ENCODE measurements at regions not wholly inside any gene's neighbourhood (a gene's known extent, or its start where the extent isn't known, plus 50 kb on each side); places are given as distances from the start of the nearest gene placed in this dataset.
"Not testable (repeated sequence)": the region's sequence is repeated elsewhere in the genome, so short reads cannot be mapped to it uniquely, and the experiment has no call there.

DNA sequence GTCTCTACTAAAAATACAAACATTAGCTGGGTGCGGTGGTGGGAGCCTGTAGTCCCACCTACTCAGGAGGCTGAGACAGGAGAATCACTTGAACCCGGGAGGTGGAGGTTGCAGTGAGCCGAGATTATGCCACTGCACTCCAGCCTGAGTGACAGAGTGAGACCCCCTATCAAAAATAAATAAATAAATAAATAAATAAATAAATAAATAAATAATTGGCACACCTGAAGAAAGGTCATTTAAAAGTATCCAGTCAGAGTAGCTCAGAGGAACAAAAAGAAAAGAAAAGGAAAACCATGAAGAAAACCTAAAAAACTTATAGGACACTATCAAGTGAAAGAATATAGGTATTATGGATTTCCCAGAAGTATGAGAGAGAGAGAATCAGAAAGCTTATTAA is 330.1 kb upstream of the AR start:
- DNase-seq; H3K9me3 Mint-ChIP-seq; H3K27ac Mint-ChIP-seq; H3K4me3 Mint-ChIP-seq; H3K4me1 Mint-ChIP-seq; H3K36me3 Mint-ChIP-seq (ENCODE audit: low read depth); POLR2A ChIA-PET; CTCF ChIA-PET; H3K27me3 Mint-ChIP-seq: not testable (repeated sequence)

DNA sequence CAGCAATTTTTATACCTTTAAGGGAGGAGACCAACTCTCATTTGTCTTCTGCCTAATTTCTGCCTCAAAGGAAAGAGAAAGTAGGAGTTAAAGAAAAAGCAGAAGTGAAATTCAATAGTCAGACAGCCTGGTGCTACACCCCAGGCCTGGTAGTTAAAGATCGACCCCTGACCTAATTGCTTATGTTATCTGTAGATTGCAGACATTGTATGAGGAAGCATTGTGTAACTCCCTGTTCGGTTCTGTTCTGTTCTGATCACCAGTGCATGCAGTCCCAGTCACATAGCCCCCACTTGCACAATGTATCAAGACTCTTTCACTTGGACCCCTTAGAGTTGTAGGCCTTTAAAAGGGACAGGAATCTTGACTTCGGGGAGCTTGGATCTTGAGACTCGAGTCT is 335.9 kb upstream of the AR start:
- ChIA-PET POLR2A (no interaction called here), CTCF (no interaction called here)
- peaks cover 2% of the 10 kb centered on the region for H3K9me3 Mint-ChIP-seq
- no peak overlapping the region for H3K27ac Mint-ChIP-seq
- H3K27me3 Mint-ChIP-seq = no peaks in the 10 kb centered on the region
- no peak for DNase-seq
- no peaks in the 10 kb centered on the region for H3K4me1 Mint-ChIP-seq
- no peaks in the 10 kb centered on the region for H3K36me3 Mint-ChIP-seq (ENCODE audit: low read depth)
- no peak overlapping the region for H3K4me3 Mint-ChIP-seq

DNA sequence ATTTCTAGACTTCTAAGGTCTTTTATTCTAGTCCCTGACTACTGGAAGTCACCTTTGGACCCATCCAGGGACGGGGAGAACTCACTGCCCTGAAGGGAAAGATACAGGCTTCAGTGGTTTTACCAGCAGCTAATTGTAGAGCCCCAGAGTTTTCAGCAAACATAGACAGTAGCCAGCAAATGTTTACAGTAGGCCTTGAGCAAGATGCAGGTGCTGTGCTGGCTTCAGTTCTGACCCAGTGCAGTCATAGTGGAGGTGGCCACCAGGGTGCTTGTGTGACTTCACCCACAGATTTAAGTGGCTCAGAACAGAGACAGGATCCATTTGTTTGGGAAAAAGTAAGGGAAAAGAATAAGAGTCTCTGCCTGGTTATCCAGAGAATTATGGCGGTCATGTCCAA is 384.4 kb upstream of the AR start:
- ChIA-PET CTCF (no interaction called here), POLR2A (no interaction called here)
- H3K9me3 Mint-ChIP-seq = no peaks in the 10 kb centered on the region
- no peak overlapping the region for H3K27ac Mint-ChIP-seq
- H3K4me1 Mint-ChIP-seq = no peaks in the 10 kb centered on the region
- no peaks in the 10 kb centered on the region for H3K36me3 Mint-ChIP-seq (ENCODE audit: low read depth)
- no peak overlapping the region for H3K4me3 Mint-ChIP-seq
- no peaks in the 10 kb centered on the region for H3K27me3 Mint-ChIP-seq
- DNase-seq = no peak

DNA sequence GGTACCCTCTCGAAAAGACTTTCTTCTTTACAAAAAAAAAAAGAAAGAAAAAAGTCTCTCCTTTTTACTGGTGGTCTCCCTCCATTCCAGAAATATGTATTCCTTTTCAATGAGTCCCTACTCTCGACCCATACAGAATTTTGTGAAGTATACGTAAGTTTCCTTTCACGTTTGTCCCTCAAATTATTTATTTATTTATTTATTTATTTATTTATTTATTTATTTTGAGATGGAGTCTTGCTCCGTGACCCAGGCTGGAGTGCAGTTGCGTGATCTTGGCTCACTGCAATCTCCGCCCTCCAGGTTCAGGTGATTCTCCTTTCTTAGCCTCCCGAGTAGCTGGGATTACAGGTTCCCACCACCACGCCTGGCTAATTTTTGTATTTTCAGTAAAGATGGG is 429.2 kb upstream of the AR start:
- no peak for DNase-seq
- no peak overlapping the region for H3K4me3 Mint-ChIP-seq
- ChIA-PET CTCF (no interaction called here), POLR2A (no interaction called here)
- no peaks in the 10 kb centered on the region for H3K36me3 Mint-ChIP-seq (ENCODE audit: low read depth)
- H3K4me1 Mint-ChIP-seq = no peaks in the 10 kb centered on the region
- peaks cover 2% of the 10 kb centered on the region for H3K9me3 Mint-ChIP-seq
- H3K27ac Mint-ChIP-seq = no peak overlapping the region
- no peaks in the 10 kb centered on the region for H3K27me3 Mint-ChIP-seq

GRCh38 chrX:67105758-67106116 is 438.1 kb upstream of the AR start:
- ChIA-PET CTCF (interaction anchor here (0.5 kb wide), 1 partner anchor 105 kb away, joined by 3 read pairs; no protein-coding TSS in a partner anchor), POLR2A (no interaction called here)
- Mint-ChIP-seq H3K27me3 (no peaks in the 10 kb centered on the region), H3K4me1 (no peaks in the 10 kb centered on the region), H3K36me3 (ENCODE audit: low read depth) (no peaks in the 10 kb centered on the region), H3K4me3 (no peak overlapping the region), H3K9me3 (peaks cover 2% of the 10 kb centered on the region), H3K27ac (no peak overlapping the region)
- no peak for DNase-seq

DNA sequence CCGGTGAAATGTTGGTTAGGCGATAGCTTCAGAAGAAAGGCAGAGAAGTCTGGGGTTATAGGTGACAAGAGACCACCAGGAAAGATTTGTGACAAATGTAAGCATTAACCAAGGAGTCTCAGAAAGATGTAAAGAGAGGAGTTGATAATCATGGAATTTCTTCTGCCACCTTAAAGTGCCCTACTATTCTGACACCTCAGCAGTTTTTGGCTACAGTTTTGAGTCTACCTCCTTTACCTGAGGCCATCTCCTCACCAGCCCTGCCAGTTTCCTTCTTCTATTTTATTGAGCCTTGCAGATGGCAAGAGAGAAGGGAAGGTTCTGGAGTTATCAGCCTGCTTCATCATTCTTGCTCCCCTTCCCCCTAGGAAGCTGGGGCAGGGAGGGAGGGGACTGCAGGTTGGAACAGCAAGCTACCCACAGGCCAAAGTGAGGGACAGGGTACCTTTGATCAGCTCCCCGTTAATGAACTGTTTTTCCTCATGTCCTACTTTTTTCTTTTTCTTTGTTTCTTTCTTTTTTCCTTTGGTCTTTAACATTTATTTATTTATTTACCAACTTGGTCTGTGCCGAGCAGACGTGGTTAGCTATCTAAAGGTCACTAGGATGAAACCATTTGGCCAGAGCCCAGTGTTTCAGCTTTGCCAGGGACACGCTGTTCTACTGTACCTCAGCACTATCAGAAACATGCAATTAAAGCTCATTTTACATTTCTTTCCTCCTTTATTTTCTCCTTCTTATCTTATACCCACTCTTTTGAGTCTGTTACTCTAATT is 438.7 kb upstream of the AR start:
- ChIA-PET CTCF (interaction anchor here (0.5 kb wide), 1 partner anchor 105 kb away, joined by 3 read pairs; no protein-coding TSS in a partner anchor), POLR2A (no interaction called here)
- DNase-seq = no peak
- H3K27ac Mint-ChIP-seq = no peak overlapping the region
- no peaks in the 10 kb centered on the region for H3K36me3 Mint-ChIP-seq (ENCODE audit: low read depth)
- H3K27me3 Mint-ChIP-seq = no peaks in the 10 kb centered on the region
- H3K4me1 Mint-ChIP-seq = no peaks in the 10 kb centered on the region
- no peaks in the 10 kb centered on the region for H3K9me3 Mint-ChIP-seq
- H3K4me3 Mint-ChIP-seq = no peak overlapping the region

- no peaks in the 10 kb centered on the region for H3K9me3 Mint-ChIP-seq
These were observed 443.6 kb upstream of the AR start for GRCh38 chrX:67100031-67100884.

DNA sequence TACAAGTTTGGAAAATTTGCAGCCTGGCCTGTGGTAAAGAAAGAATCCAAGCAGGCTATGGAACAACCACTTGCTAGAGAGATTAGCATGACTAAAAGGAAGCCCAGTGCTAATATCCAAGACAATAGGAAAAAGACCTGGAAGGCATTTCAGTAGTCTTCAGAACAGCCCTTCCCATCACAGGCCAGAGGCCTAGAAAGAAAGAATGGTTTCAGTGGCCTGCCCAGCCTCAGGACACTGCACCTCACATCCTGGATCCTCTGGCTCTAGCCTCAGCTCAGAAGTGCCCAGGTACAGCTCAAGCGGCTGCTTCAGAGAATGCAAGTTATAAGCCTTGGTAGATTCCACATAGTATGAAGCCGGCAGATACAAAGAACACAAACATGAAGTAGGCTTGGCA is 449.8 kb upstream of the AR start:
- no peaks in the 10 kb centered on the region for H3K27me3 Mint-ChIP-seq
- H3K9me3 Mint-ChIP-seq = peaks cover 5% of the 10 kb centered on the region
- H3K27ac Mint-ChIP-seq = no peak overlapping the region
- CTCF ChIA-PET = no interaction called here
- no peaks in the 10 kb centered on the region for H3K4me1 Mint-ChIP-seq
- POLR2A ChIA-PET = no interaction called here
- no peaks in the 10 kb centered on the region for H3K36me3 Mint-ChIP-seq (ENCODE audit: low read depth)
- no peak for DNase-seq
- H3K4me3 Mint-ChIP-seq = no peak overlapping the region

More at GRCh38 chrX:67100031-67100884, 443.6 kb upstream of the AR start:
- Mint-ChIP-seq H3K27ac (no peak overlapping the region), H3K4me3 (no peak overlapping the region), H3K27me3 (no peaks in the 10 kb centered on the region), H3K36me3 (ENCODE audit: low read depth) (no peaks in the 10 kb centered on the region), H3K4me1 (no peaks in the 10 kb centered on the region)
- POLR2A ChIA-PET = no interaction called here
- CTCF ChIA-PET = no interaction called here
- DNase-seq = no peak

DNA sequence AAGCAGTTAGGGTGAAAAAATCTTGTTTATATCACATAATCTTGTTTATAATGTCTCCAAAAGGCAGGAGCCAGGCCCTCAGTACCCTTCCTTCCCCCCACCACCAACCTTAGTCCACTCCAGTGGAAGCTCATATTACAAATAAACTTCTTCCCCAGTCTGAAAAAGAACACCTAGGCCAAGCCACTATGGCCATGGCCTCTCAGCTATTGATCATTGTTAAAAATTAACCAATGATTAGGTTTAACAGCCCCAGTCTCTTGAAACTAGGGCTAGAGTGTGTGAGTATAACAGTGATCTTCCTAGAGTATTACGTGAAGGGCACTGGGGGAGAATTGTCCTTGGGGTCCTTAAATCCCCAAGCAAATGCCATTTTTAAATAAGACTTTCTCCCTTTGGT is 411.9 kb upstream of the EDA2R start:
- H3K36me3 Mint-ChIP-seq (ENCODE audit: low read depth) = no peaks in the 10 kb centered on the region
- no peaks in the 10 kb centered on the region for H3K4me1 Mint-ChIP-seq
- POLR2A ChIA-PET = no interaction called here
- CTCF ChIA-PET = no interaction called here
- no peak overlapping the region for H3K4me3 Mint-ChIP-seq
- DNase-seq = no peak
- no peaks in the 10 kb centered on the region for H3K9me3 Mint-ChIP-seq
- no peak overlapping the region for H3K27ac Mint-ChIP-seq
- no peaks in the 10 kb centered on the region for H3K27me3 Mint-ChIP-seq

DNA sequence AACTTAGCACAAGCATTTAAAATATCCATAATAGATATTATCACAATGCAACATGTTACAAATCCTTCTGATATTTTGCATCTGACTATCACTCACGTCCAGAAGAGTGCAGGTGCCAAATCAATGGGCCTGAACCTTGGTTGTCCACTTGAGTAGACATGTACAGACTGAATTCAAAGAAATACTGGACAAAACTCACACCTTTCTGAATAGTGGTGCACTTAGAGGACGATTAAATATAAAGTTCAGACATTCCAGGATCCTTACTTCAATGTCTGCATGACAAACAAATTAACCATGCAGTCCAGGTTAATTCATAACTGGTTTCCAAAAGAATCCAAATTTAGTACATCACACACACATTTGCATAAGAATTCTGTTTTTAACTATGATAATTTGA is 406.0 kb upstream of the EDA2R start:
- no peak overlapping the region for H3K4me3 Mint-ChIP-seq
- no peak for DNase-seq
- no peak overlapping the region for H3K27ac Mint-ChIP-seq
- CTCF ChIA-PET = no interaction called here
- H3K27me3 Mint-ChIP-seq = no peaks in the 10 kb centered on the region
- POLR2A ChIA-PET = no interaction called here
- H3K36me3 Mint-ChIP-seq (ENCODE audit: low read depth) = no peaks in the 10 kb centered on the region
- no peaks in the 10 kb centered on the region for H3K4me1 Mint-ChIP-seq
- no peaks in the 10 kb centered on the region for H3K9me3 Mint-ChIP-seq

DNA sequence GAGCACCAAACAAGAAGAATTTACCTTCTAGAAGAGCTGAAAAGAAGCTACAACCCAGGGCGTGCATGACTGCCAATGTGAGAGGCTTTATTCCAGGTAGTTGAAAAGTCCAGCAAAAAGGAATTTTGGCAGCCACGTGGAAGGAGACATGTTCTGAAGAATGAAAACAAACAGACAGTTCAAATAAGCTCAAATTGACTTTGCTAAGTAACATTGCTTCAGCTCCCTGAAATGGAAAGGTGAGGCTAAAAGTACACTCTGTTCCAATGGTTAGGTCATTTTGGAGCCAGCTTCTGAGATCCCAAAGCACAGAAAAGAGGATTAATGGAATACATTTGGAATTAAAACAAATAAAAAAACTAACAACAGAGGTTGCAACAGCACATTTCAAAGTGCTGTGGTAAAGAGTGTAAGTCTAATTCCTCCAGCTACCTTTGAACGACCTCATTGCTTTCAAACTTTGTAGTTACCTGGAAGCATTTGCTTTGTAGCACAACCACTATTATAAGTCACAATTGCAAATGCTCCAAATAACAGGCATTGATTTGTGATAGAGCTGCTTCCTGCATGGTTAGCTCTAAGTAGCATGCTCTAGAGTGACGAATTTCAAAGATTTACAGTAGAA is 405.3 kb upstream of the EDA2R start:
- no peaks in the 10 kb centered on the region for H3K36me3 Mint-ChIP-seq (ENCODE audit: low read depth)
- H3K4me3 Mint-ChIP-seq = no peak overlapping the region
- H3K4me1 Mint-ChIP-seq = no peaks in the 10 kb centered on the region
- H3K27ac Mint-ChIP-seq = no peak overlapping the region
- ChIA-PET CTCF (no interaction called here), POLR2A (no interaction called here)
- H3K27me3 Mint-ChIP-seq = no peaks in the 10 kb centered on the region
- no peak for DNase-seq
- no peaks in the 10 kb centered on the region for H3K9me3 Mint-ChIP-seq

- Mint-ChIP-seq H3K27ac (no peak overlapping the region), H3K36me3 (ENCODE audit: low read depth) (no peaks in the 10 kb centered on the region), H3K27me3 (no peaks in the 10 kb centered on the region), H3K4me3 (no peak overlapping the region), H3K4me1 (no peaks in the 10 kb centered on the region), H3K9me3 (no peaks in the 10 kb centered on the region)
- DNase-seq = no peak
- POLR2A ChIA-PET = no interaction called here
- CTCF ChIA-PET = no interaction called here
These were observed 365.6 kb upstream of the EDA2R start for GRCh38 chrX:67004451-67004850.

DNA sequence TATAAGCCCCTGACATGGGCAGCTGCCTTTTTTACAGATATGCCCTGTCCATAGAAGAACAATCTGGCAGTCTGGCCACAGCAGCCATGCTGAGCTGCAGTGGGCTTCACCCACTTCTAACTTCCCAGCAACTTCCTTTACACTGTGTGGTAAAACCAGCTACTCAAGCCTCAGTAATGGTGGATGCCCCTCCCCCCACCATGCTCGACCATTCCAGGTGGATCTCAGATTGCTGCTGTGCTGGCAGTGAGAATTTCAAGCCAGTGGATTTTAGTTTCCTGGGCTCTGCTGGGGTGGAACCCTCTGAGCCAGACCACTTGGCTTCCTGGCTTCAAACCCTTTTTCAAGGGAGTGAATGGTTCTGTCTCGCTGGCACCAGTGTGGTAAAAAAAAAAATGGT is 355.9 kb upstream of the EDA2R start:
- POLR2A ChIA-PET = no interaction called here
- CTCF ChIA-PET = no interaction called here
- H3K27me3 Mint-ChIP-seq = no peaks in the 10 kb centered on the region
- no peak overlapping the region for H3K4me3 Mint-ChIP-seq
- no peaks in the 10 kb centered on the region for H3K9me3 Mint-ChIP-seq
- H3K27ac Mint-ChIP-seq = no peak overlapping the region
- H3K4me1 Mint-ChIP-seq = no peaks in the 10 kb centered on the region
- no peaks in the 10 kb centered on the region for H3K36me3 Mint-ChIP-seq (ENCODE audit: low read depth)
- no peak for DNase-seq

- H3K36me3 Mint-ChIP-seq (ENCODE audit: low read depth); DNase-seq; H3K27ac Mint-ChIP-seq; H3K4me3 Mint-ChIP-seq; H3K4me1 Mint-ChIP-seq; POLR2A ChIA-PET; H3K9me3 Mint-ChIP-seq; CTCF ChIA-PET; H3K27me3 Mint-ChIP-seq: not testable (repeated sequence)
These were observed 353.2 kb upstream of the EDA2R start for GRCh38 chrX:66992077-66992476.
